OCI-LY3 (cell line): ENCODE measurements at regions not wholly inside any gene's neighbourhood (a gene's known extent, or its start where the extent isn't known, plus 50 kb on each side); places are given as distances from the start of the nearest gene placed in this dataset.

Source experiments
- EZH2phosphoT487 ChIP-seq: fragments of 200-600 bp; shearing (Covaris generic); IDR thresholded peaks from 2 replicates; pipeline ENCODE4 v1.6.1; 2018; ENCODE audit warnings: antibody characterized with exemption, mixed run types, low read depth
- TF ChIP-seq, protein P1 (sequence below): fragments of 200-600, 300-600 bp; sonication (generic); IDR thresholded peaks from 2 replicates; pipeline ENCODE4 v1.5.1; 2014; ENCODE audit warnings: antibody characterized with exemption, low read length, low read depth

DNA sequence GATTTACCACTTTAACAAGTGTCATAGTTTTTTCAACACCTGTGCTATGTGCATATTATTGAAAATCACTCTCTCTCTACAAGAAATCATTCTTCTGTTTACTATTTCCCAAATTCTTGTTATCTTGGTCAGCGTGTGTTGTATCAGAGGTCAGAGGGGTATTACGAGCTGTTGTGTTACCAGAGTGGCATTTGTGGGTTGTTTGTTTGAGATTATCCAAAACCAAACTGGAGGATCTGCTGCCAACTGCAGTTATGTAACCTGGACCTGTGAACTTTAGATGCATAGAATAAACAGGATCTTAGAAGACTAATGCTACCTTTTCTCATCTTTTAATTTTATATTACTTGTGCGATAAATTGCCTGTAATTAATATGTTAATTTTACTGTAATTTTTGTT lies 1751.4 kb upstream of the SPRY2 start:
- TF ChIP-seq, protein P1, sequence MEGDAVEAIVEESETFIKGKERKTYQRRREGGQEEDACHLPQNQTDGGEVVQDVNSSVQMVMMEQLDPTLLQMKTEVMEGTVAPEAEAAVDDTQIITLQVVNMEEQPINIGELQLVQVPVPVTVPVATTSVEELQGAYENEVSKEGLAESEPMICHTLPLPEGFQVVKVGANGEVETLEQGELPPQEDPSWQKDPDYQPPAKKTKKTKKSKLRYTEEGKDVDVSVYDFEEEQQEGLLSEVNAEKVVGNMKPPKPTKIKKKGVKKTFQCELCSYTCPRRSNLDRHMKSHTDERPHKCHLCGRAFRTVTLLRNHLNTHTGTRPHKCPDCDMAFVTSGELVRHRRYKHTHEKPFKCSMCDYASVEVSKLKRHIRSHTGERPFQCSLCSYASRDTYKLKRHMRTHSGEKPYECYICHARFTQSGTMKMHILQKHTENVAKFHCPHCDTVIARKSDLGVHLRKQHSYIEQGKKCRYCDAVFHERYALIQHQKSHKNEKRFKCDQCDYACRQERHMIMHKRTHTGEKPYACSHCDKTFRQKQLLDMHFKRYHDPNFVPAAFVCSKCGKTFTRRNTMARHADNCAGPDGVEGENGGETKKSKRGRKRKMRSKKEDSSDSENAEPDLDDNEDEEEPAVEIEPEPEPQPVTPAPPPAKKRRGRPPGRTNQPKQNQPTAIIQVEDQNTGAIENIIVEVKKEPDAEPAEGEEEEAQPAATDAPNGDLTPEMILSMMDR: no peak
- TF ChIP-seq EZH2phosphoT487: no peak
